ENCODE measurements at regions not wholly inside any gene's neighbourhood (a gene's known extent, or its start where the extent isn't known, plus 50 kb on each side); places are given as distances from the start of the nearest gene placed in this dataset.

GRCh38 chr2:15728245-15728938 lies 136.7 kb downstream of the DDX1 start:
- Histone ChIP-seq H3K9me3 (ENCODE audit: control insufficient read depth, insufficient read depth, low read depth, low read length) (no peaks in the 10 kb centered on the region), H3K27ac (ENCODE audit: extremely low read depth, low read depth, low read length) (no peak overlapping the region), H3K4me3 (ENCODE audit: low read depth, low read length) (no peak overlapping the region), H3K4me1 (ENCODE audit: control insufficient read depth, insufficient read depth, low read length) (peaks cover 5% of the 10 kb centered on the region; the same call in 1 of the 2 replicates), H3K36me3 (ENCODE audit: control insufficient read depth in 2 of 2, insufficient read depth in 1 of 2, low read length in 2 of 2) (no peaks in the 10 kb centered on the region)
- CTCF ChIA-PET: interaction anchor here (0.6 kb wide), 1 partner anchor 11 kb away, joined by 5 read pairs; no protein-coding TSS in a partner anchor
- TF ChIP-seq ZNF571 (tag by site-specific recombination; IDR thresholded peaks at IDR 0.05): no peak
- TF ChIP-seq ZNF610 (tag by site-specific recombination; IDR thresholded peaks at IDR 0.05; ENCODE audit: borderline replicate concordance): no peak
- no peak for TF ChIP-seq PRDM6 (tag by site-specific recombination; IDR thresholded peaks at IDR 0.05)
- TF ChIP-seq ZNF138 (tag by site-specific recombination; IDR thresholded peaks at IDR 0.05; ENCODE audit: borderline replicate concordance): no peak
- TF ChIP-seq REPIN1 (tag by site-specific recombination; IDR thresholded peaks at IDR 0.05; ENCODE audit: low read depth): no peak
- no peak for TF ChIP-seq PRDM10 (tag by site-specific recombination; IDR thresholded peaks at IDR 0.05)
- TF ChIP-seq ZBTB26 (tag by site-specific recombination; optimal IDR thresholded peaks at IDR 0.05): no peak
- no peak for TF ChIP-seq ZBTB21 (tag by site-specific recombination; IDR thresholded peaks at IDR 0.05)
- TF ChIP-seq KLF16 (tag by site-specific recombination; IDR thresholded peaks at IDR 0.05): no peak
- TF ChIP-seq ZSCAN16 (tag by site-specific recombination; IDR thresholded peaks at IDR 0.05): no peak
- TF ChIP-seq ZFP3 (tag by site-specific recombination; IDR thresholded peaks at IDR 0.05; ENCODE audit: low read depth): no peak
- TF ChIP-seq ZNF324 (tag by site-specific recombination; IDR thresholded peaks at IDR 0.05): no peak
- no peak for TF ChIP-seq SCRT1 (tag by site-specific recombination; IDR thresholded peaks at IDR 0.05; ENCODE audit: borderline replicate concordance)
- no peak for TF ChIP-seq ZNF18 (tag by site-specific recombination; IDR thresholded peaks at IDR 0.05)
- no peak for TF ChIP-seq ZNF416 (tag by site-specific recombination; IDR thresholded peaks at IDR 0.05)
- no peak for TF ChIP-seq ZNF292 (tag by site-specific recombination; IDR thresholded peaks at IDR 0.05; ENCODE audit: borderline replicate concordance, low read depth)
- POLR2A ChIA-PET: interaction anchor here (0.6 kb wide), 1 partner anchor 23 kb away, joined by 5 read pairs; no protein-coding TSS in a partner anchor

- H3K4me3 ChIP-seq (ENCODE audit: low read depth, low read length): no peak overlapping the region
- H3K27ac ChIP-seq (ENCODE audit: extremely low read depth, low read depth, low read length): no peak overlapping the region
- ChIA-PET POLR2A (no interaction called here), CTCF (interaction anchor here (0.9 kb wide), 1 partner anchor 212 kb away, joined by 4 read pairs; no protein-coding TSS in a partner anchor)
- H3K9me3 ChIP-seq (ENCODE audit: control insufficient read depth, insufficient read depth, low read depth, low read length): no peaks in the 10 kb centered on the region
- no peaks in the 10 kb centered on the region for H3K36me3 ChIP-seq (ENCODE audit: control insufficient read depth in 2 of 2, insufficient read depth in 1 of 2, low read length in 2 of 2)
- H3K4me1 ChIP-seq (ENCODE audit: control insufficient read depth, insufficient read depth, low read length): peaks cover 11% of the 10 kb centered on the region
- TF ChIP-seq ZNF518A (tag by site-specific recombination; conservative IDR thresholded peaks at IDR 0.05; ENCODE audit: low read depth): no peak
These were observed 137.3 kb downstream of the DDX1 start for GRCh38 chr2:15729001-15729400.
